Right lobe of liver (tissue), 4 donors: ENCODE measurements at regions not wholly inside any gene's neighbourhood (a gene's known extent, or its start where the extent isn't known, plus 50 kb on each side); places are given as distances from the start of the nearest gene placed in this dataset.

Experiments used
- CTCF ChIP-seq, 4 donors: fragments of 200-600 bp in 3 of 4; fragments of 450-650 bp in 1 of 4; IDR thresholded peaks; one replicate each; pipeline versions ENCODE4 v1.5.1 to v1.8.0; 2016 to 2022; ENCODE audit warnings: antibody characterized with exemption in 4 of 4, mild to moderate bottlenecking in 2 of 4
- POLR2A ChIP-seq: fragments of 450-650 bp; IDR thresholded peaks from one replicate; pipeline ENCODE4 v1.6.1; 2017; ENCODE audit warnings: antibody characterized with exemption, mild to moderate bottlenecking
- donor health status: DM: no; HTN: no; CAD: no.
- donor health status: DM: no; HTN: no; CAD: no.
- donor health status: DM: no; HTN: yes; CAD: no.

- TF ChIP-seq CTCF (IDR thresholded peaks at IDR 0.05) (no peak), POLR2A (no peak)
Observed at GRCh38 chr7:156275292-156275691, 365.3 kb upstream of the RNF32 start.
